ENCODE measurements at regions not wholly inside any gene's neighbourhood (a gene's known extent, or its start where the extent isn't known, plus 50 kb on each side); places are given as distances from the start of the nearest gene placed in this dataset.
A peak's percentile ranks its signal among the peaks of the same experiment; 100 is the strongest.
"Not testable (repeated sequence)": the region's sequence is repeated elsewhere in the genome, so short reads cannot be mapped to it uniquely, and the experiment has no call there.

DNA sequence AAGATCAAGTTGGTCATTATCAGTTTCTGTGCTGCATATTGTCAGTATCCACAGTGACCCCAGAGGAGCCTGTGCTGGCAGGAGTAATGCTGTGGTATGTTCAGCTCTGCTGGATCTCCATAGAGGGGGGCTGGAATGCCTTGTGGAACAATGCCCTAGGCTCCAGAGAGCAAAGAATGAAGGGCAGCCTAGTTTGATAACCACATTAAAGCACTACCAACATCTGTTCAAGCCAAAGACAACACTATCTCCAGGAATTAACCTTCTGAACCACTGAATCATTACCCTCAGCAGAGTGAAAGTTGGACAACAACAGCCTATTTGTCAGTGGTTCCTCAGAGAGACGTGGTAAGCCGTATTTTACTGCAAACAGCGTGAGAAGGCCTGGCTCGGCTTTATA, 192.3 kb upstream of the CXorf66 start:
- no peaks in the 10 kb centered on the region for H3K9me3 ChIP-seq (ENCODE audit: control insufficient read depth in 2 of 2, low read length in 2 of 2)
- no peak for DNase-seq
- no peak overlapping the region for H3K27ac ChIP-seq (ENCODE audit: insufficient read depth, low read length, poor library complexity, severe bottlenecking)
- H3K4me1 ChIP-seq (ENCODE audit: control insufficient read depth, insufficient read depth, low read length, poor library complexity, severe bottlenecking), result no peaks in the 10 kb centered on the region
- ATAC-seq (ENCODE audit: low read depth in 2 of 2), result no peak
- Mint-ChIP-seq H3K27ac (no peak overlapping the region), H3K36me3 (no peaks in the 10 kb centered on the region), H3K27me3 (no peaks in the 10 kb centered on the region), H3K4me1 (no peaks in the 10 kb centered on the region), H3K4me3 (no peak overlapping the region), H3K9me3 (peaks cover 0 to 7% (median 0%) of the 10 kb centered on the region in 7 donors)
- no peaks in the 10 kb centered on the region for H3K36me3 ChIP-seq (ENCODE audit: control insufficient read depth, insufficient read depth, low read length)
- no peak overlapping the region for H3K4me3 ChIP-seq (ENCODE audit: low read depth, low read length)
- no peaks in the 10 kb centered on the region for H3K27me3 ChIP-seq (ENCODE audit: control insufficient read depth, insufficient read depth, low read length)

DNA sequence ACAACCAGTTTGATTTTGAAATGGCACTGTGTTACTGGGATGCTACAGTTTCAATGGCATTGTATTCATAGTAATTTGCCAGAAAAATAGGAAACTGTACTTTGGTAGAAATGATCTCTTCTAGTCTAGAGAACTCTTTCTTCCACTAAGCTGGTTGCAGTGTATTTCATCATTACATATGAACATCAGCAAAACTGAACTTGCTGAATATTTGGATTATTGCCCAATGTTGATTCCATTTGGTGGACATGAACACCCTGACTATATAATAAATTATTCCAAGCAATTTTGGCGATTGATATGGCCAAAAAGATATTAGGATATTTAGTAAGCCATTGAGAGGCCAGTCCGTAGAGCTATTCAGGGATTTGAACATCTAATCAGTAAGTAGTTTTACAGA, 191.8 kb upstream of the CXorf66 start:
- no peak overlapping the region for H3K27ac ChIP-seq (ENCODE audit: insufficient read depth, low read length, poor library complexity, severe bottlenecking)
- H3K9me3 ChIP-seq (ENCODE audit: control insufficient read depth in 2 of 2, low read length in 2 of 2), result no peaks in the 10 kb centered on the region
- no peaks in the 10 kb centered on the region for H3K27me3 ChIP-seq (ENCODE audit: control insufficient read depth, insufficient read depth, low read length)
- no peaks in the 10 kb centered on the region for H3K36me3 ChIP-seq (ENCODE audit: control insufficient read depth, insufficient read depth, low read length)
- no peak overlapping the region for H3K4me3 ChIP-seq (ENCODE audit: low read depth, low read length)
- no peaks in the 10 kb centered on the region for H3K36me3 Mint-ChIP-seq
- no peaks in the 10 kb centered on the region for H3K4me1 ChIP-seq (ENCODE audit: control insufficient read depth, insufficient read depth, low read length, poor library complexity, severe bottlenecking)
- H3K27ac Mint-ChIP-seq, result no peak overlapping the region
- ATAC-seq (ENCODE audit: low read depth in 2 of 2), result no peak
- DNase-seq, result no peak
- peaks cover 0 to 7% (median 0%) of the 10 kb centered on the region in 7 donors for H3K9me3 Mint-ChIP-seq
- H3K4me1 Mint-ChIP-seq, result no peaks in the 10 kb centered on the region
- no peaks in the 10 kb centered on the region for H3K27me3 Mint-ChIP-seq
- H3K4me3 Mint-ChIP-seq, result no peak overlapping the region

GRCh38 chrX:140151316-140151715, 186.0 kb upstream of the CXorf66 start:
- H3K9me3 Mint-ChIP-seq, result peaks cover 0 to 8% (median 1%) of the 10 kb centered on the region in 7 donors
- Histone ChIP-seq H3K4me3 (ENCODE audit: low read depth, low read length) (no peak overlapping the region), H3K27ac (ENCODE audit: insufficient read depth, low read length, poor library complexity, severe bottlenecking) (no peak overlapping the region), H3K27me3 (ENCODE audit: control insufficient read depth, insufficient read depth, low read length) (no peaks in the 10 kb centered on the region), H3K4me1 (ENCODE audit: control insufficient read depth, insufficient read depth, low read length, poor library complexity, severe bottlenecking) (no peaks in the 10 kb centered on the region), H3K9me3 (ENCODE audit: control insufficient read depth in 2 of 2, low read length in 2 of 2) (no peaks in the 10 kb centered on the region), H3K36me3 (ENCODE audit: control insufficient read depth, insufficient read depth, low read length) (no peaks in the 10 kb centered on the region)
- no peaks in the 10 kb centered on the region for H3K27me3 Mint-ChIP-seq
- DNase-seq (no peak), ATAC-seq (ENCODE audit: low read depth in 2 of 2) (no peak)
- no peaks in the 10 kb centered on the region for H3K4me1 Mint-ChIP-seq
- no peaks in the 10 kb centered on the region for H3K36me3 Mint-ChIP-seq
- no peak overlapping the region for H3K4me3 Mint-ChIP-seq
- H3K27ac Mint-ChIP-seq, result no peak overlapping the region

DNA sequence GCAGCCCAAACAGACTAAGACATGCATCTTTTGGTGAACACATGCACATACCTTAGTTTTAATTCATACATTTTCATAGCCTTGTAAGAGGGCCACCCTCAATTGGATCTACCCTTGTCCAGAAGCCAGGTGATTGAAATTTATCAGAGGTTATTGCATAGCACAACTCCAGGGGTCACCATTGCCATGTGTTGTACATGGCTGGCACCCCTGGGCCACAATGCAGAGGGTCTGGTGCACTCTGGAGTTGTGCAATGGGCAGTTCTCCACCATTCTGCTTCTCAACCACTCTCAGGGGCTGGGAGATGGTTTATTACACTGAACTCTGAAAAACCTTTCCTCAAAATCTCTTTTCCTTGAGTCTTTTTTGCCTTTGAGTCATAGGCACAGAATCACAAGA, 184.4 kb upstream of the CXorf66 start:
- H3K27me3 ChIP-seq (ENCODE audit: control insufficient read depth, insufficient read depth, low read length), result no peaks in the 10 kb centered on the region
- Mint-ChIP-seq H3K36me3 (no peaks in the 10 kb centered on the region), H3K27ac (no peak overlapping the region), H3K4me1 (no peaks in the 10 kb centered on the region), H3K4me3 (no peak overlapping the region), H3K27me3 (no peaks in the 10 kb centered on the region), H3K9me3 (peaks cover 0 to 6% (median 0%) of the 10 kb centered on the region in 7 donors)
- DNase-seq, result no peak
- no peak overlapping the region for H3K4me3 ChIP-seq (ENCODE audit: low read depth, low read length)
- H3K36me3 ChIP-seq (ENCODE audit: control insufficient read depth, insufficient read depth, low read length), result no peaks in the 10 kb centered on the region
- no peaks in the 10 kb centered on the region for H3K9me3 ChIP-seq (ENCODE audit: control insufficient read depth in 2 of 2, low read length in 2 of 2)
- H3K27ac ChIP-seq (ENCODE audit: insufficient read depth, low read length, poor library complexity, severe bottlenecking), result no peak overlapping the region
- H3K4me1 ChIP-seq (ENCODE audit: control insufficient read depth, insufficient read depth, low read length, poor library complexity, severe bottlenecking), result no peaks in the 10 kb centered on the region
- no peak for ATAC-seq (ENCODE audit: low read depth in 2 of 2)

DNA sequence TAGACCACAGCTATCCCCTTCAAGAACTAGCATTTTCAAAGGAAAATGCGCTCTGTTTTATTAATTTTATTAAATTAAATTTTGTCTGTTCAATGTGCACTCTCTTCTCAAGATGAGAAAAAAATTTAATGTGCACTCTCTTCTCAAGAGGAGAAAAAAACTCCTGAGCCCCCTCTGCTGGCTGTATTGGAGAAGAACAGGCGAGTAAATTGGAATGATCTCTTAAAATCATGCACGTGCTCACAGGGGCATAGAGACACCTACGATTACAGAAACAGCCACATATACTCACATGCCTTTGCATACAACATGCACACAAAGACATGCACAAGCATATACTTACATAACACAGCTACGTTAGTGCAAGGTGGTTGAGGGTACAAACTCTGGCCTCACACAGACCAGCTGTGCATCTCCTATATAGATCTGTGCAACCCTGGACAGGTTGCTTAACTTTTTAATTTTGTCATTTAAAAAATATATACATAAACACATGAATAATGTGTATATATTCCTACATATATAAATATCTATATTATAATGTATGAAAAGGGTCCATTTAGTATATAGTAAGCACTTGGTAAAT, 176.2 kb upstream of the CXorf66 start:
- DNase-seq (peak in 2 of 3 donors; percentile 17 to 37), ATAC-seq (ENCODE audit: low read depth in 2 of 2) (no peak)
- no peaks in the 10 kb centered on the region for H3K36me3 Mint-ChIP-seq
- no peak overlapping the region for H3K4me3 Mint-ChIP-seq
- H3K9me3 Mint-ChIP-seq, result no peaks in the 10 kb centered on the region
- H3K9me3 ChIP-seq (ENCODE audit: control insufficient read depth in 2 of 2, low read length in 2 of 2), result no peaks in the 10 kb centered on the region
- no peaks in the 10 kb centered on the region for H3K27me3 ChIP-seq (ENCODE audit: control insufficient read depth, insufficient read depth, low read length)
- H3K27me3 Mint-ChIP-seq, result no peaks in the 10 kb centered on the region
- no peak overlapping the region for H3K4me3 ChIP-seq (ENCODE audit: low read depth, low read length)
- no peak overlapping the region for H3K27ac ChIP-seq (ENCODE audit: insufficient read depth, low read length, poor library complexity, severe bottlenecking)
- no peak overlapping the region for H3K27ac Mint-ChIP-seq
- no peaks in the 10 kb centered on the region for H3K4me1 ChIP-seq (ENCODE audit: control insufficient read depth, insufficient read depth, low read length, poor library complexity, severe bottlenecking)
- H3K36me3 ChIP-seq (ENCODE audit: control insufficient read depth, insufficient read depth, low read length), result no peaks in the 10 kb centered on the region
- H3K4me1 Mint-ChIP-seq, result no peaks in the 10 kb centered on the region

GRCh38 chrX:140138492-140138891, 173.2 kb upstream of the CXorf66 start:
- not testable (repeated sequence) for H3K4me3 ChIP-seq (ENCODE audit: low read depth, low read length); H3K9me3 Mint-ChIP-seq; H3K27ac ChIP-seq (ENCODE audit: insufficient read depth, low read length, poor library complexity, severe bottlenecking); H3K27ac Mint-ChIP-seq; H3K36me3 Mint-ChIP-seq; H3K9me3 ChIP-seq (ENCODE audit: control insufficient read depth in 2 of 2, low read length in 2 of 2); H3K27me3 Mint-ChIP-seq; H3K4me3 Mint-ChIP-seq; ATAC-seq (ENCODE audit: low read depth in 2 of 2); DNase-seq; H3K4me1 ChIP-seq (ENCODE audit: control insufficient read depth, insufficient read depth, low read length, poor library complexity, severe bottlenecking); H3K4me1 Mint-ChIP-seq; H3K27me3 ChIP-seq (ENCODE audit: control insufficient read depth, insufficient read depth, low read length); H3K36me3 ChIP-seq (ENCODE audit: control insufficient read depth, insufficient read depth, low read length)

GRCh38 chrX:140138065-140138464, 172.7 kb upstream of the CXorf66 start:
- not testable (repeated sequence) for H3K27ac Mint-ChIP-seq; H3K27ac ChIP-seq (ENCODE audit: insufficient read depth, low read length, poor library complexity, severe bottlenecking); H3K4me3 ChIP-seq (ENCODE audit: low read depth, low read length); H3K9me3 ChIP-seq (ENCODE audit: control insufficient read depth in 2 of 2, low read length in 2 of 2); H3K9me3 Mint-ChIP-seq; H3K27me3 Mint-ChIP-seq; H3K27me3 ChIP-seq (ENCODE audit: control insufficient read depth, insufficient read depth, low read length); H3K4me3 Mint-ChIP-seq; DNase-seq; H3K36me3 Mint-ChIP-seq; H3K4me1 ChIP-seq (ENCODE audit: control insufficient read depth, insufficient read depth, low read length, poor library complexity, severe bottlenecking); H3K4me1 Mint-ChIP-seq; H3K36me3 ChIP-seq (ENCODE audit: control insufficient read depth, insufficient read depth, low read length); ATAC-seq (ENCODE audit: low read depth in 2 of 2)

GRCh38 chrX:140132937-140133336, 167.6 kb upstream of the CXorf66 start:
- no peaks in the 10 kb centered on the region for H3K9me3 Mint-ChIP-seq
- DNase-seq, result no peak
- no peak overlapping the region for H3K4me3 ChIP-seq (ENCODE audit: low read depth, low read length)
- H3K27ac ChIP-seq (ENCODE audit: insufficient read depth, low read length, poor library complexity, severe bottlenecking), result no peak overlapping the region
- H3K36me3 Mint-ChIP-seq, result no peaks in the 10 kb centered on the region
- no peak overlapping the region for H3K27ac Mint-ChIP-seq
- no peaks in the 10 kb centered on the region for H3K27me3 Mint-ChIP-seq
- no peak overlapping the region for H3K4me3 Mint-ChIP-seq
- H3K4me1 ChIP-seq (ENCODE audit: control insufficient read depth, insufficient read depth, low read length, poor library complexity, severe bottlenecking), result no peaks in the 10 kb centered on the region
- no peaks in the 10 kb centered on the region for H3K27me3 ChIP-seq (ENCODE audit: control insufficient read depth, insufficient read depth, low read length)
- H3K4me1 Mint-ChIP-seq, result no peaks in the 10 kb centered on the region
- no peaks in the 10 kb centered on the region for H3K9me3 ChIP-seq (ENCODE audit: control insufficient read depth in 2 of 2, low read length in 2 of 2)
- no peak for ATAC-seq (ENCODE audit: low read depth in 2 of 2)
- no peaks in the 10 kb centered on the region for H3K36me3 ChIP-seq (ENCODE audit: control insufficient read depth, insufficient read depth, low read length)
